GM23338 (cell line): ENCODE measurements at regions not wholly inside any gene's neighbourhood (a gene's known extent, or its start where the extent isn't known, plus 50 kb on each side); places are given as distances from the start of the nearest gene placed in this dataset.

ENCODE experiments used
- ETS1 ChIP-seq: IDR thresholded peaks from 2 replicates; pipeline ENCODE4 v1.6.1; 2016; ENCODE audit warnings: antibody characterized with exemption
- JUNB ChIP-seq: IDR thresholded peaks from one replicate; pipeline ENCODE4 v1.6.1; 2016; ENCODE audit warnings: antibody characterized with exemption; ENCODE audit not compliant: unreplicated experiment
- REST ChIP-seq: IDR thresholded peaks from one replicate; pipeline ENCODE4 v1.6.1; 2018; ENCODE audit warnings: antibody characterized with exemption; ENCODE audit not compliant: unreplicated experiment
- ZNF114 ChIP-seq: fragments of 250-450 bp; sonication (Bioruptor Pico); IDR thresholded peaks from 2 replicates; pipeline ENCODE4 v1.5.0; 2020; ENCODE audit warnings: mild to moderate bottlenecking, moderate library complexity

DNA sequence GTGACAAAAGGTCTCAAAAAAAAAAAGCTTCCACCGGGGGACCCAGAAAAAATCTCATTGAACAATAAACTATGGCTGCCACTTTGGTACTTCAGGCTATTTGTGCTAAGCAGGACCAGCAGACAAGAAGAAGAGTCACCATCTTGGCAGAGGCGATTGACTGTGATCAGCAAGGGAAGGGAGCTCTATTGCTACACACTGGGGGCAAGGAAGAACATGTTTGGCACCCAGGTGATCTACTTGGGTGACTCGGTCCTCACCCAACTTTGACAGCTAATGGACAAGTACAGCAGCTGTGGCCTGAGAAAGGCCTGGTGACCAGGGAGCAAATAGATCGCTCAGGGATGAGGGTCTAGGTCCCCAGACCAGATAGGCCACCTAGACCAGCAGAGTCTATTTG, 53.4 kb upstream of the SRP9 start (continued):
- no peak for TF ChIP-seq ZNF114 (CRISPR knock-in tag)
- no peak for TF ChIP-seq REST
- TF ChIP-seq JUNB: no peak
- no peak for TF ChIP-seq ETS1
